ENCODE measurements at regions not wholly inside any gene's neighbourhood (a gene's known extent, or its start where the extent isn't known, plus 50 kb on each side); places are given as distances from the start of the nearest gene placed in this dataset.

- no peak for ATAC-seq
- TF ChIP-seq, protein P1, sequence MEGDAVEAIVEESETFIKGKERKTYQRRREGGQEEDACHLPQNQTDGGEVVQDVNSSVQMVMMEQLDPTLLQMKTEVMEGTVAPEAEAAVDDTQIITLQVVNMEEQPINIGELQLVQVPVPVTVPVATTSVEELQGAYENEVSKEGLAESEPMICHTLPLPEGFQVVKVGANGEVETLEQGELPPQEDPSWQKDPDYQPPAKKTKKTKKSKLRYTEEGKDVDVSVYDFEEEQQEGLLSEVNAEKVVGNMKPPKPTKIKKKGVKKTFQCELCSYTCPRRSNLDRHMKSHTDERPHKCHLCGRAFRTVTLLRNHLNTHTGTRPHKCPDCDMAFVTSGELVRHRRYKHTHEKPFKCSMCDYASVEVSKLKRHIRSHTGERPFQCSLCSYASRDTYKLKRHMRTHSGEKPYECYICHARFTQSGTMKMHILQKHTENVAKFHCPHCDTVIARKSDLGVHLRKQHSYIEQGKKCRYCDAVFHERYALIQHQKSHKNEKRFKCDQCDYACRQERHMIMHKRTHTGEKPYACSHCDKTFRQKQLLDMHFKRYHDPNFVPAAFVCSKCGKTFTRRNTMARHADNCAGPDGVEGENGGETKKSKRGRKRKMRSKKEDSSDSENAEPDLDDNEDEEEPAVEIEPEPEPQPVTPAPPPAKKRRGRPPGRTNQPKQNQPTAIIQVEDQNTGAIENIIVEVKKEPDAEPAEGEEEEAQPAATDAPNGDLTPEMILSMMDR (IDR thresholded peaks at IDR 0.05): no peak
- TF ChIP-seq, protein P2, sequence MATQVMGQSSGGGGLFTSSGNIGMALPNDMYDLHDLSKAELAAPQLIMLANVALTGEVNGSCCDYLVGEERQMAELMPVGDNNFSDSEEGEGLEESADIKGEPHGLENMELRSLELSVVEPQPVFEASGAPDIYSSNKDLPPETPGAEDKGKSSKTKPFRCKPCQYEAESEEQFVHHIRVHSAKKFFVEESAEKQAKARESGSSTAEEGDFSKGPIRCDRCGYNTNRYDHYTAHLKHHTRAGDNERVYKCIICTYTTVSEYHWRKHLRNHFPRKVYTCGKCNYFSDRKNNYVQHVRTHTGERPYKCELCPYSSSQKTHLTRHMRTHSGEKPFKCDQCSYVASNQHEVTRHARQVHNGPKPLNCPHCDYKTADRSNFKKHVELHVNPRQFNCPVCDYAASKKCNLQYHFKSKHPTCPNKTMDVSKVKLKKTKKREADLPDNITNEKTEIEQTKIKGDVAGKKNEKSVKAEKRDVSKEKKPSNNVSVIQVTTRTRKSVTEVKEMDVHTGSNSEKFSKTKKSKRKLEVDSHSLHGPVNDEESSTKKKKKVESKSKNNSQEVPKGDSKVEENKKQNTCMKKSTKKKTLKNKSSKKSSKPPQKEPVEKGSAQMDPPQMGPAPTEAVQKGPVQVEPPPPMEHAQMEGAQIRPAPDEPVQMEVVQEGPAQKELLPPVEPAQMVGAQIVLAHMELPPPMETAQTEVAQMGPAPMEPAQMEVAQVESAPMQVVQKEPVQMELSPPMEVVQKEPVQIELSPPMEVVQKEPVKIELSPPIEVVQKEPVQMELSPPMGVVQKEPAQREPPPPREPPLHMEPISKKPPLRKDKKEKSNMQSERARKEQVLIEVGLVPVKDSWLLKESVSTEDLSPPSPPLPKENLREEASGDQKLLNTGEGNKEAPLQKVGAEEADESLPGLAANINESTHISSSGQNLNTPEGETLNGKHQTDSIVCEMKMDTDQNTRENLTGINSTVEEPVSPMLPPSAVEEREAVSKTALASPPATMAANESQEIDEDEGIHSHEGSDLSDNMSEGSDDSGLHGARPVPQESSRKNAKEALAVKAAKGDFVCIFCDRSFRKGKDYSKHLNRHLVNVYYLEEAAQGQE (IDR thresholded peaks at IDR 0.05; ENCODE audit: insufficient read depth in 1 of 2, low read depth in 2 of 2, low read length in 1 of 2): no peak
- TF ChIP-seq POLR2AphosphoS5 (IDR thresholded peaks at IDR 0.05; ENCODE audit: low read depth, low read length): no peak
- no peak for TF ChIP-seq SIN3A (IDR thresholded peaks at IDR 0.05; ENCODE audit: borderline replicate concordance, insufficient read depth, low read depth, low read length)
- TF ChIP-seq TCF7L2 (IDR thresholded peaks at IDR 0.05; ENCODE audit: low read depth, low read length): no peak
- DNase-seq (ENCODE audit: low read depth, low spot score): no peak
- in situ Hi-C loops (cut with HindIII; ENCODE audit: low pct_unique_long_range_greater_than_20kb, low sequenced_read_pairs) (no loop called here), intact Hi-C loops (cut with micrococcal nuclease; ENCODE audit: unreplicated experiment) (no loop called here)
- H3K4me1 ChIP-seq (ENCODE audit: control insufficient read depth, insufficient read depth, low read length): no peaks in the 10 kb centered on the region
- ChIA-PET CTCF (no interaction called here), POLR2A (no interaction called here)
- H3K9me3 ChIP-seq (ENCODE audit: control insufficient read depth, insufficient read depth, low read depth, low read length): no peaks in the 10 kb centered on the region
- no peaks in the 10 kb centered on the region for H3K36me3 ChIP-seq (ENCODE audit: control insufficient read depth, insufficient read depth, low read length)
- H3K4me3 ChIP-seq (ENCODE audit: low read depth in 2 of 2, low read length in 2 of 2): no peak overlapping the region
- no TSS peak for BruUV-seq (replicated peaks)
- H3K27ac ChIP-seq (ENCODE audit: low read length): no peak overlapping the region
- H3K27me3 ChIP-seq (ENCODE audit: control insufficient read depth, insufficient read depth, low read length): no peaks in the 10 kb centered on the region
Measured at GRCh38 chr1:213723187-213723586, 264.6 kb upstream of the PROX1 start.

DNA sequence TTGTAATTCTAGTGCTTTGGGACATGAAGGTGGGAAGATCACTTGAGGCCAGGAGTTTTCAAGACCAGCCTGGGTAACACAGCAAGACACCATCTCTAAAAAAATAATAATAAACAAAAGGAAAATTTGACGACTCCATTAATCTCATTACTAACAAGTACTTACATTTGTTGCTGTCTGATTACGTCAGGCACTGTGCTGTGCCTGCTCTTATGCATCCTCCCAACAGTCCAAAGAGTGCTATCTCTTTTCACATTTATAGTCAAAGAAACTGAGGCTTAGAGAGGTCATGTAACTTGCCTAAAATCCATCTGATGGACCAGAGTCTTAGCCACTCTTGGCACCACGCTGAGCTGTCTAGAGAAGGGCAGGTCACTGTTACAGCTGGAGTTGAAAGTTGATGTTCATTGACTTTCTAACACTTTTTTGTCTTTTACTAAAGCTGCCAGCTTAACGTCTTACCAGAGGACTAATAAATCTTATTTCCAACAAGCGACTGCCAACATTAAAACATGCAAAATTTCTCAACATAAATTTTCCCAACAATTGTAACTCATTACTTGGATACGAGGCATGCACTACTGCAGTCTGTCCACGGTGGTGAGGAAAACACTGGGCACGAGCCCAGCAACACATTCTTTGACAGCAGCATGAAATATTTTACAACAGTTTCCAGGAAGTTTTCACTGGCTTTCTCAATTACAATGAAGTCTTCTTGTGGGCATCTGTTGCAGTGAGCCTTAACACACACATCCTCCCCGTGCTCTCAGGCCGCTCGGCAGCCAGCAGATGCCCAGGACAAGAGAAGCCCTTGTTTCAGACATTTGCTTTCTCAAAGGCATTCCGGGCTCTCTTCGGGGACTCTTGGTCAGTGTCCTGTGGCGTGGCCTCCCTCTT, 262.9 kb upstream of the PROX1 start:
- BruUV-seq (replicated peaks): no TSS peak
- ATAC-seq (no peak), DNase-seq (ENCODE audit: low read depth, low spot score) (no peak)
- ChIA-PET CTCF (no interaction called here), POLR2A (no interaction called here)
- TF ChIP-seq POLR2AphosphoS5 (IDR thresholded peaks at IDR 0.05; ENCODE audit: low read depth, low read length): no peak
- TF ChIP-seq, protein P2 (IDR thresholded peaks at IDR 0.05; ENCODE audit: insufficient read depth in 1 of 2, low read depth in 2 of 2, low read length in 1 of 2): no peak
- TF ChIP-seq, protein P1 (IDR thresholded peaks at IDR 0.05): no peak
- TF ChIP-seq SIN3A (IDR thresholded peaks at IDR 0.05; ENCODE audit: borderline replicate concordance, insufficient read depth, low read depth, low read length): no peak
- TF ChIP-seq TCF7L2 (IDR thresholded peaks at IDR 0.05; ENCODE audit: low read depth, low read length): no peak
- no peak overlapping the region for H3K4me3 ChIP-seq (ENCODE audit: low read depth in 2 of 2, low read length in 2 of 2)
- intact Hi-C loops (cut with micrococcal nuclease; ENCODE audit: unreplicated experiment): no loop called here
- H3K27ac ChIP-seq (ENCODE audit: low read length): no peak overlapping the region
- in situ Hi-C loops (cut with HindIII; ENCODE audit: low pct_unique_long_range_greater_than_20kb, low sequenced_read_pairs): no loop called here
- no peaks in the 10 kb centered on the region for H3K4me1 ChIP-seq (ENCODE audit: control insufficient read depth, insufficient read depth, low read length)
- no peaks in the 10 kb centered on the region for H3K9me3 ChIP-seq (ENCODE audit: control insufficient read depth, insufficient read depth, low read depth, low read length)
- H3K27me3 ChIP-seq (ENCODE audit: control insufficient read depth, insufficient read depth, low read length): no peaks in the 10 kb centered on the region
- H3K36me3 ChIP-seq (ENCODE audit: control insufficient read depth, insufficient read depth, low read length): no peaks in the 10 kb centered on the region

Data from Panc1 (cell line).